ENCODE measurements at regions not wholly inside any gene's neighbourhood (a gene's known extent, or its start where the extent isn't known, plus 50 kb on each side); places are given as distances from the start of the nearest gene placed in this dataset.

GRCh38 chr2:223442847-223443246, 159.3 kb downstream of the SCG2 start:
- H3K27ac ChIP-seq = no peak overlapping the region
- no peaks in the 10 kb centered on the region for H3K4me1 ChIP-seq
- ChIA-PET POLR2A (no interaction called here), CTCF (no interaction called here)
- H3K4me2 ChIP-seq = no peak overlapping the region
- DNase-seq (ENCODE audit: low read depth in 1 of 2, low spot score in 1 of 2) (no peak), FAIRE-seq (no peak), ATAC-seq (no peak)
- 52% methylated on average over 2 of the region's 2 CpGs for WGBS (ENCODE audit: missing lambda C conversion rate)
- no peaks in the 10 kb centered on the region; the same call in 2 of the 3 replicates for H3K9me3 ChIP-seq
- no peak overlapping the region for H3K4me3 ChIP-seq
- TF ChIP-seq TP53 (CRISPR knock-in tag; IDR thresholded peaks at IDR 0.05) (no peak), KDM1A (IDR thresholded peaks at IDR 0.05; ENCODE audit: low read depth) (no peak), RNF2 (IDR thresholded peaks at IDR 0.05; ENCODE audit: borderline replicate concordance, low read depth) (no peak), ZC3H11A (IDR thresholded peaks at IDR 0.05) (no peak), HEYL (CRISPR knock-in tag; IDR thresholded peaks at IDR 0.05) (no peak), RAD21 (conservative IDR thresholded peaks at IDR 0.05 in 1 of 2, IDR thresholded peaks at IDR 0.05 in 1 of 2) (no peak), HDAC2 (IDR thresholded peaks at IDR 0.05) (no peak), PBX3 (IDR thresholded peaks at IDR 0.05) (no peak), HMGXB4 (CRISPR knock-in tag; IDR thresholded peaks at IDR 0.05; ENCODE audit: borderline replicate concordance) (no peak), GATA3 (IDR thresholded peaks at IDR 0.05; ENCODE audit: borderline replicate concordance) (no peak), NFE2L2 (conservative IDR thresholded peaks at IDR 0.05; ENCODE audit: low read length) (no peak), CBX2 (IDR thresholded peaks at IDR 0.05; ENCODE audit: borderline replicate concordance, low read depth) (no peak), HOXA7 (CRISPR knock-in tag; IDR thresholded peaks at IDR 0.05) (no peak)

- no peaks in the 10 kb centered on the region for H3K4me1 ChIP-seq
- DNase-seq (ENCODE audit: low read depth in 1 of 2, low spot score in 1 of 2) = no peak
- FAIRE-seq = no peak
- ChIA-PET POLR2A (no interaction called here), CTCF (interaction anchor here (0.6 kb wide), 1 partner anchor 623 kb away, joined by 3 read pairs; no protein-coding TSS in a partner anchor)
- H3K4me3 ChIP-seq = no peak overlapping the region
- no peak overlapping the region for H3K4me2 ChIP-seq
- WGBS (ENCODE audit: missing lambda C conversion rate) = 45% methylated on average over 3 of the region's 3 CpGs
- TF ChIP-seq NR3C1 (IDR thresholded peaks at IDR 0.05) (no peak), MAZ (IDR thresholded peaks at IDR 0.05; ENCODE audit: borderline replicate concordance, low read depth, low read length) (no peak), USF2 (IDR thresholded peaks at IDR 0.05) (no peak), ESRRA (IDR thresholded peaks at IDR 0.05; ENCODE audit: borderline replicate concordance, low read length) (no peak), RFX5 (IDR thresholded peaks at IDR 0.05) (no peak), RAD21 (conservative IDR thresholded peaks at IDR 0.05 in 1 of 2, IDR thresholded peaks at IDR 0.05 in 1 of 2) (no peak), NPAS2 (CRISPR knock-in tag; IDR thresholded peaks at IDR 0.05; ENCODE audit: borderline replicate concordance) (no peak), ELK1 (IDR thresholded peaks at IDR 0.05; ENCODE audit: low read depth, low read length) (no peak), EP300 (IDR thresholded peaks at IDR 0.05) (no peak), KDM1A (IDR thresholded peaks at IDR 0.05; ENCODE audit: low read depth) (no peak), KDM5A (IDR thresholded peaks at IDR 0.05) (no peak), CHD2 (IDR thresholded peaks at IDR 0.05; ENCODE audit: low read length, partially characterized antibody) (no peak), POLR2AphosphoS2 (conservative IDR thresholded peaks at IDR 0.05; ENCODE audit: low read length) (no peak), TP53 (CRISPR knock-in tag; IDR thresholded peaks at IDR 0.05) (no peak), E2F6 (IDR thresholded peaks at IDR 0.05; ENCODE audit: borderline replicate concordance, low read depth) (no peak), HOXB5 (CRISPR knock-in tag; IDR thresholded peaks at IDR 0.05) (no peak), PHF8 (IDR thresholded peaks at IDR 0.05; ENCODE audit: borderline replicate concordance, low read depth) (no peak), HDAC2 (IDR thresholded peaks at IDR 0.05) (no peak), CBX8 (IDR thresholded peaks at IDR 0.05) (no peak), ATOH8 (CRISPR knock-in tag; IDR thresholded peaks at IDR 0.05; ENCODE audit: low read depth) (no peak)
- no peak for ATAC-seq
- H3K9me3 ChIP-seq = peaks cover 11% of the 10 kb centered on the region; the same call in 1 of the 3 replicates
- no peak overlapping the region for H3K27ac ChIP-seq
Measured at GRCh38 chr2:223450246-223450645, 151.9 kb downstream of the SCG2 start.

Data from A549 (cell line).